Suprapubic skin (tissue), 4 donors: ENCODE measurements at regions not wholly inside any gene's neighbourhood (a gene's known extent, or its start where the extent isn't known, plus 50 kb on each side); places are given as distances from the start of the nearest gene placed in this dataset.

ENCODE experiments used
- DNase-seq, 2 donors: peaks; one replicate each; pipeline ENCODE4 v3.0.0-alpha.2; 2019; ENCODE audit warnings: low spot score in 2 of 2
- H3K27ac ChIP-seq: fragments of 200-600 bp; sonication (generic); one replicate; pipeline ENCODE4 v1.5.1; 2019
- H3K27me3 ChIP-seq: fragments of 200-600 bp; sonication (generic); one replicate; pipeline ENCODE4 v1.5.1; 2019
- H3K36me3 ChIP-seq: fragments of 200-600 bp; sonication (generic); one replicate; pipeline ENCODE4 v1.5.1; 2019
- H3K4me1 ChIP-seq: fragments of 200-600 bp; sonication (generic); one replicate; pipeline ENCODE4 v1.5.1; 2019
- H3K4me3 ChIP-seq: fragments of 200-600 bp; sonication (generic); one replicate; pipeline ENCODE4 v1.5.1; 2019; ENCODE audit warnings: mild to moderate bottlenecking
- H3K9me3 ChIP-seq: fragments of 200-600 bp; sonication (generic); one replicate; pipeline ENCODE4 v1.5.1; 2019
- EP300 ChIP-seq: sonication (generic); formaldehyde crosslinking; IDR thresholded peaks from one replicate; pipeline ENCODE4 v1.6.1; 2017; ENCODE audit warnings: antibody characterized with exemption
- POLR2A ChIP-seq, 2 donors: fragments of 450-650 bp; IDR thresholded peaks; one replicate each; pipeline ENCODE4 v1.6.1; 2017; ENCODE audit warnings: antibody characterized with exemption in 2 of 2, mild to moderate bottlenecking in 2 of 2, moderate library complexity in 2 of 2
- POLR2AphosphoS5 ChIP-seq, 3 donors: sonication (generic); formaldehyde crosslinking; IDR thresholded peaks; one replicate each; pipeline ENCODE4 v1.6.1; 2017; ENCODE audit warnings: antibody characterized with exemption in 3 of 3
- WGBS: methylation state at CpG from one replicate; pipeline ENCODE4 v1.1.5; 2018; 5-methylcytosine and 5-hydroxymethylcytosine counted together
- TF ChIP-seq, protein P1 (sequence below), 2 donors: fragments of 200-600 bp in 1 of 2; fragments of 450-650 bp in 1 of 2; sonication (generic) in 1 of 2; IDR thresholded peaks; one replicate each; pipeline ENCODE4 v1.5.1; 2016 to 2019; ENCODE audit warnings: antibody characterized with exemption in 2 of 2, mild to moderate bottlenecking in 1 of 2, moderate library complexity in 1 of 2

DNA sequence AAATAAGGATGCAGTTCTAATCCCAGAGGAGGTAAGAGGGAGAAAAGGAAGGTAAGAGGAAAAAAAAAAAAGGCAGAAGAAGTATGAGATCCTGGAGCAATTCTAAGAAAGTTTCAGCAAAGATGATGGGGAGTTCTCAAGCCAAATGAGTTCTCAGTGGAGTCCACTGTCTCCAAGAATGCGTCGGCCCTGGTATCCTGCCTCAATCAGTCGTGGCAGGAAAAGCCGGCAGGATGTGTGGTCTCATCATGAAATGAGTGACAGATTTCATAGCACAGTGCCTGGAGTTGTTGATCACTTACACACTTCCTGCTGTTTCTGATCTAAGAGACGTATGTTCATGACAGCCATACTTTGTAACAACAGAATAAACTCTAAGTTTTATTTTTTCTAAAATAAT, 554.9 kb downstream of the NXPH1 start:
- TF ChIP-seq POLR2A (IDR thresholded peaks at IDR 0.05) (no peak), POLR2AphosphoS5 (IDR thresholded peaks at IDR 0.05) (no peak), EP300 (no peak)
- TF ChIP-seq, protein P1, sequence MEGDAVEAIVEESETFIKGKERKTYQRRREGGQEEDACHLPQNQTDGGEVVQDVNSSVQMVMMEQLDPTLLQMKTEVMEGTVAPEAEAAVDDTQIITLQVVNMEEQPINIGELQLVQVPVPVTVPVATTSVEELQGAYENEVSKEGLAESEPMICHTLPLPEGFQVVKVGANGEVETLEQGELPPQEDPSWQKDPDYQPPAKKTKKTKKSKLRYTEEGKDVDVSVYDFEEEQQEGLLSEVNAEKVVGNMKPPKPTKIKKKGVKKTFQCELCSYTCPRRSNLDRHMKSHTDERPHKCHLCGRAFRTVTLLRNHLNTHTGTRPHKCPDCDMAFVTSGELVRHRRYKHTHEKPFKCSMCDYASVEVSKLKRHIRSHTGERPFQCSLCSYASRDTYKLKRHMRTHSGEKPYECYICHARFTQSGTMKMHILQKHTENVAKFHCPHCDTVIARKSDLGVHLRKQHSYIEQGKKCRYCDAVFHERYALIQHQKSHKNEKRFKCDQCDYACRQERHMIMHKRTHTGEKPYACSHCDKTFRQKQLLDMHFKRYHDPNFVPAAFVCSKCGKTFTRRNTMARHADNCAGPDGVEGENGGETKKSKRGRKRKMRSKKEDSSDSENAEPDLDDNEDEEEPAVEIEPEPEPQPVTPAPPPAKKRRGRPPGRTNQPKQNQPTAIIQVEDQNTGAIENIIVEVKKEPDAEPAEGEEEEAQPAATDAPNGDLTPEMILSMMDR (IDR thresholded peaks at IDR 0.05) = no peak
- Histone ChIP-seq H3K27ac (no peak overlapping the region), H3K9me3 (no peaks in the 10 kb centered on the region), H3K27me3 (no peaks in the 10 kb centered on the region), H3K36me3 (no peaks in the 10 kb centered on the region), H3K4me1 (no peaks in the 10 kb centered on the region), H3K4me3 (no peak overlapping the region)
- no peak for DNase-seq
- 30% methylated on average over 5 of the region's 5 CpGs for WGBS

DNA sequence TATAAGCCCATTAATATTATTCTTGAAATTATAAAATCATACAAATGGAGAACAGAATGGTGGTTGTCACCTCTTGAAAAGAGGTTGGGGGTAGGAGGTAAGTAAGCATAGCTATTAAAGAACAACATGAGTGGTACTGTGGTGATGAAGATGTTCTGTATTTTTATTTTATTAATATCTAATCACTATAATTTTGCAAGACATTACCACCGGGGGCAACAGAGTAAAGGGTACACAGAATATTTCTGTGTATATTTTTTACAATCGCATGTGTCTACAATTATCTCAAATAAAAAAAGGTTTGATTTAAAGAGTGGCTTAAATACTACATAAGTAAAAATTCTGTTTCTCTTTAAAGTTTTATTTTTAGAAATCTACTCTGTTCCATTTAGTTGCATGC, 557.8 kb downstream of the NXPH1 start:
- WGBS = 73% methylated on average over 2 of the region's 2 CpGs
- Histone ChIP-seq H3K9me3 (no peaks in the 10 kb centered on the region), H3K36me3 (no peaks in the 10 kb centered on the region), H3K4me1 (no peaks in the 10 kb centered on the region), H3K27me3 (no peaks in the 10 kb centered on the region), H3K27ac (no peak overlapping the region), H3K4me3 (no peak overlapping the region)
- TF ChIP-seq, protein P1 (IDR thresholded peaks at IDR 0.05) = no peak
- TF ChIP-seq POLR2A (IDR thresholded peaks at IDR 0.05) (no peak), EP300 (no peak), POLR2AphosphoS5 (IDR thresholded peaks at IDR 0.05) (no peak)
- DNase-seq = no peak

DNA sequence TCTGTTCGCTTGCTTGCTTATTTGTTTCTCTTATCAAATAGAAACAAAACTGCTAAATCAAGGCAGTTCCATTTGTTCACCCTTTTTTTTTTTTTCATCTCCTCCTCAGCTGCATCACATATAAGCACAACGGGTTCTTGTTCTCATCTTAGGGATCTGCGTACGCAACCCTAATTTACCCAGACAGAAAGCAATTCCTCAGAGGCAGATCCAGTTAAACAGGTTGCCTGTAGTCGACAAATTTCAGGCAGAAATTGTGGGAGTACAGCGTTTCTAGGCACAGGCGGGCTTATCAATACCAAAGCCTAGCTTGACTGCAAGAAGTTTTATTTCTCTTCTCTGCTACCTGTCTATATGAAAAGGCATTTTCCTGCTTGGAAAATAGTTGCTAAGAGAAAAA, 565.4 kb downstream of the NXPH1 start:
- Histone ChIP-seq H3K36me3 (no peaks in the 10 kb centered on the region), H3K27ac (no peak overlapping the region), H3K4me3 (no peak overlapping the region), H3K4me1 (no peaks in the 10 kb centered on the region), H3K27me3 (no peaks in the 10 kb centered on the region), H3K9me3 (no peaks in the 10 kb centered on the region)
- TF ChIP-seq, protein P1 (IDR thresholded peaks at IDR 0.05) = no peak
- no peak for TF ChIP-seq POLR2A (IDR thresholded peaks at IDR 0.05)
- TF ChIP-seq EP300 = no peak
- no peak for TF ChIP-seq POLR2AphosphoS5 (IDR thresholded peaks at IDR 0.05)
- DNase-seq = no peak
- WGBS = 46% methylated on average over 7 of the region's 7 CpGs

DNA sequence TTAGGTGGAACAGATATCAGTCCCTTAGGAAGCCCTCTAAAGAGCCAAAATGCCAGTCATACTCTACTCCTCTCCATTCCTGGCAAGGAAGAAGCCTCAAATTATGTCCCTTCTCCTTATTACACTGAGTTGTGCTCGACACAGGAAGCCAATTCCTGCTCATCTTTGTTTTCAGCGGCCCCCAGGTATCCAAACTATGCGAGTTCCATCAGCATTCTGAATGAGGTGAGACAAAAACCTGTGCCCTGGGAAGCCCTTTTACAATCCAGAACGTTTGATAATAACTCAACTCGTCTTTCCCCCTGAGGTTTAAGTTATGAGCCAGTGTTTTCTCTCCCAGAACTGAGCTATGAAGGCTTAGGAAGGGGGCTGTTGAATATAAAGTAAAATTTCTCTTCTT, 580.5 kb downstream of the NXPH1 start:
- H3K9me3 ChIP-seq = no peaks in the 10 kb centered on the region
- TF ChIP-seq EP300 (no peak), POLR2A (IDR thresholded peaks at IDR 0.05) (no peak), POLR2AphosphoS5 (IDR thresholded peaks at IDR 0.05) (no peak)
- TF ChIP-seq, protein P1 (IDR thresholded peaks at IDR 0.05) = no peak
- H3K27ac ChIP-seq = no peak overlapping the region
- no peaks in the 10 kb centered on the region for H3K27me3 ChIP-seq
- DNase-seq = no peak
- H3K4me3 ChIP-seq = no peak overlapping the region
- WGBS = 16% methylated on average over 5 of the region's 5 CpGs
- no peaks in the 10 kb centered on the region for H3K4me1 ChIP-seq
- H3K36me3 ChIP-seq = no peaks in the 10 kb centered on the region

DNA sequence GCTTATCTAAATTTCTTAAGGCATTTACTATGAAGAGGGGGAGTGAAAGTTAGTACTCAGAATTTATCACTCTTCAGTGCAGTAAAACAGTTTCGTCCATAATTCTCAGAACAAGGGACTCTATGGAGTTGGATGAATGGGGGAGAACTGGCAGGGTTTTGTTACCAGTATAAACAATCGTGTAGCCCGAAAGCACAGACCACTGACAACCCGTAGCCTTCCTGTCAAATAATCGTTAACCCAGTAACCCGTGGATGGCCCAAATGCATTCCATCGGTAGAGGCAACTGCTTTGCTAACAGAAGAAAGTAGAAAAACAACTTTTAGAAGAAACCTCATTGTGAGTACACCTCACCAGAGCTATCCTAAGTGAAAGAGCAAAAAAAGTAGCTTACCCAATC, 583.9 kb downstream of the NXPH1 start:
- H3K27ac ChIP-seq = no peak overlapping the region
- DNase-seq = no peak
- TF ChIP-seq POLR2AphosphoS5 (IDR thresholded peaks at IDR 0.05) (no peak), POLR2A (IDR thresholded peaks at IDR 0.05) (no peak), EP300 (no peak)
- TF ChIP-seq, protein P1 (IDR thresholded peaks at IDR 0.05) = no peak
- no peaks in the 10 kb centered on the region for H3K36me3 ChIP-seq
- WGBS = 93% methylated on average over 7 of the region's 7 CpGs
- no peaks in the 10 kb centered on the region for H3K4me1 ChIP-seq
- no peaks in the 10 kb centered on the region for H3K27me3 ChIP-seq
- H3K4me3 ChIP-seq = no peak overlapping the region
- no peaks in the 10 kb centered on the region for H3K9me3 ChIP-seq
